Liver (tissue), 8 donors: ENCODE measurements at regions not wholly inside any gene's neighbourhood (a gene's known extent, or its start where the extent isn't known, plus 50 kb on each side); places are given as distances from the start of the nearest gene placed in this dataset.

Experiments
- DNase-seq: peaks from one replicate; pipeline ENCODE4 v3.0.0-alpha.2; 2017; ENCODE audit warnings: low spot score
- H3K27ac ChIP-seq, 2 donors: one replicate each; pipeline ENCODE4 v1.7.0; 2013; ENCODE audit warnings: inconsistent platforms in 2 of 2, low read length in 2 of 2, control low read depth in 1 of 2, low read depth in 1 of 2, mild to moderate bottlenecking in 1 of 2
- H3K27me3 ChIP-seq, 4 donors: one replicate each; pipeline versions ENCODE4 v1.6.1 to v1.7.0; 2013; ENCODE audit warnings: low read length in 3 of 4, inconsistent platforms in 1 of 4, mild to moderate bottlenecking in 1 of 4, moderate library complexity in 1 of 4; ENCODE audit not compliant: control insufficient read depth in 4 of 4, insufficient read depth in 4 of 4
- H3K36me3 ChIP-seq, 4 donors: one replicate each; pipeline versions ENCODE4 v1.6.1 to v1.7.0; 2013; ENCODE audit warnings: low read length in 3 of 4, mild to moderate bottlenecking in 3 of 4, low read depth in 1 of 4, moderate library complexity in 1 of 4; ENCODE audit not compliant: control insufficient read depth in 4 of 4, insufficient read depth in 3 of 4
- H3K4me1 ChIP-seq, 4 donors: one replicate each; pipeline versions ENCODE4 v1.6.1 to v1.7.0; 2013; ENCODE audit warnings: low read length in 3 of 4, mild to moderate bottlenecking in 3 of 4, moderate library complexity in 1 of 4; ENCODE audit not compliant: control insufficient read depth in 4 of 4, insufficient read depth in 4 of 4
- H3K4me3 ChIP-seq, 3 donors: one replicate each; pipeline versions ENCODE4 v1.6.1 to v1.7.0; 2013; ENCODE audit warnings: low read length in 3 of 3, control low read depth in 1 of 3, low read depth in 1 of 3, mild to moderate bottlenecking in 1 of 3
- H3K9ac ChIP-seq, 2 donors: one replicate each; pipeline ENCODE4 v1.7.0; 2013; ENCODE audit warnings: low read length in 2 of 2, mild to moderate bottlenecking in 2 of 2, moderate library complexity in 2 of 2, control low read depth in 1 of 2, low read depth in 1 of 2
- H3K9me3 ChIP-seq, 4 donors: one replicate each; pipeline versions ENCODE4 v1.6.1 to v1.7.0; 2013; ENCODE audit warnings: low read length in 3 of 4; ENCODE audit not compliant: control insufficient read depth in 4 of 4
- EGR1 ChIP-seq, 2 donors: IDR thresholded peaks; 2 replicates each; pipeline ENCODE4 v1.6.1; 2016 to 2018; ENCODE audit warnings: antibody characterized with exemption in 2 of 2, low read depth in 2 of 2
- FOXA1 ChIP-seq: IDR thresholded peaks from 2 replicates; pipeline ENCODE4 v1.6.1; 2016; ENCODE audit warnings: antibody characterized with exemption
- FOXA2 ChIP-seq: IDR thresholded peaks from 2 replicates; pipeline ENCODE4 v1.6.1; 2016; ENCODE audit warnings: antibody characterized with exemption
- GABPA ChIP-seq, 2 donors: IDR thresholded peaks in 1 of 2; conservative IDR thresholded peaks in 1 of 2; 2 replicates each; pipeline ENCODE4 v1.6.1; 2016; ENCODE audit warnings: antibody characterized with exemption in 2 of 2, mild to moderate bottlenecking in 1 of 2, moderate library complexity in 1 of 2
- HNF4A ChIP-seq, 2 donors: conservative IDR thresholded peaks; 2 replicates each; pipeline ENCODE4 v1.6.1; 2016; ENCODE audit warnings: antibody characterized with exemption in 2 of 2, mild to moderate bottlenecking in 2 of 2
- HNF4G ChIP-seq: IDR thresholded peaks from 2 replicates; pipeline ENCODE4 v1.6.1; 2016; ENCODE audit warnings: antibody characterized with exemption
- JUND ChIP-seq, 2 donors: IDR thresholded peaks; 2 replicates each; pipeline ENCODE4 v1.6.1; 2016; ENCODE audit warnings: antibody characterized with exemption in 2 of 2
- NR2F2 ChIP-seq: IDR thresholded peaks from 2 replicates; pipeline ENCODE4 v1.6.1; 2016; ENCODE audit warnings: antibody characterized with exemption
- RAD21 ChIP-seq, 2 donors: IDR thresholded peaks; 2 replicates each; pipeline ENCODE4 v1.6.1; 2016; ENCODE audit warnings: antibody characterized with exemption in 2 of 2, mild to moderate bottlenecking in 2 of 2
- RXRA ChIP-seq, 2 donors: IDR thresholded peaks; 2 replicates each; pipeline ENCODE4 v1.6.1; 2017 to 2018; ENCODE audit warnings: antibody characterized with exemption in 2 of 2, mild to moderate bottlenecking in 1 of 2
- SP1 ChIP-seq: IDR thresholded peaks from 2 replicates; pipeline ENCODE4 v1.6.1; 2018; ENCODE audit warnings: antibody characterized with exemption, mild to moderate bottlenecking
- TAF1 ChIP-seq: conservative IDR thresholded peaks from 2 replicates; pipeline ENCODE4 v1.6.1; 2016; ENCODE audit warnings: antibody characterized with exemption, mild to moderate bottlenecking
- YY1 ChIP-seq: IDR thresholded peaks from 2 replicates; pipeline ENCODE4 v1.6.1; 2016; ENCODE audit warnings: antibody characterized with exemption, mild to moderate bottlenecking
- WGBS: extraction: QIAGEN DNeasy Blood & Tissue Kit; methylation state at CpG from one replicate; pipeline ENCODE4 v1.1.7; 2013; 5-methylcytosine and 5-hydroxymethylcytosine counted together
- TF ChIP-seq, protein P1 (sequence below): IDR thresholded peaks from 2 replicates; pipeline ENCODE4 v1.6.1; 2016; ENCODE audit warnings: antibody characterized with exemption, mild to moderate bottlenecking
- TF ChIP-seq, protein P2 (sequence below): IDR thresholded peaks from 2 replicates; pipeline ENCODE4 v1.6.1; 2016; ENCODE audit warnings: antibody characterized with exemption
- TF ChIP-seq, protein P3 (sequence below): fragments of 150-350 bp; IDR thresholded peaks from 2 replicates; pipeline ENCODE4 v1.5.1; 2017; ENCODE audit warnings: improper control_type of control experiment, low read depth, low read length; ENCODE audit not compliant: missing input control
- TF ChIP-seq, protein P4 (sequence below): IDR thresholded peaks from 2 replicates; pipeline ENCODE4 v1.6.1; 2016; ENCODE audit warnings: antibody characterized with exemption
- TF ChIP-seq, protein P5 (sequence below): IDR thresholded peaks from 2 replicates; pipeline ENCODE4 v1.6.1; 2016; ENCODE audit warnings: antibody characterized with exemption
- donor health status: healthy.
- donor health status: healthy.
- donor health status: healthy.
- donor health status: healthy.
- donor health status: healthy.

DNA sequence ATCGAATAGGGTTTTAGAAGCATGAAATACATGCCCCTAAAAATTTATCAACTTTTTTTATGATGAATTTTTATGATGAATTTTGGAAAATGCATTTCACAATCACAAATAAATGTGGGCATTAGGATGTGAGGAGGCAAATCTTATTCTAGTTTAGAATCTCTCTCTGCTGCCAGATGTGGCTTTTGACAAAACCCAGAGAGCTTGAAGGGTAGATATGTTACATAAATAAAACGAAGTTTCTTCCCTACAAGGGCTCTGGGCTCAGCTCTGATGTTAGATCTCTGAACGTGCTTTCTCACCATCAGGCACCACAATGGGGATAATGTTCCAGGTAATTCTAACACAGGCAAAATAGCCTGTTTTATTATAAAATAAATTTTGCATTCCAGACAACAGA, 102.3 kb upstream of the ADAMTSL1 start:
- TF ChIP-seq NR2F2: no peak
- no peak for TF ChIP-seq RXRA (IDR thresholded peaks at IDR 0.05)
- TF ChIP-seq, protein P1, sequence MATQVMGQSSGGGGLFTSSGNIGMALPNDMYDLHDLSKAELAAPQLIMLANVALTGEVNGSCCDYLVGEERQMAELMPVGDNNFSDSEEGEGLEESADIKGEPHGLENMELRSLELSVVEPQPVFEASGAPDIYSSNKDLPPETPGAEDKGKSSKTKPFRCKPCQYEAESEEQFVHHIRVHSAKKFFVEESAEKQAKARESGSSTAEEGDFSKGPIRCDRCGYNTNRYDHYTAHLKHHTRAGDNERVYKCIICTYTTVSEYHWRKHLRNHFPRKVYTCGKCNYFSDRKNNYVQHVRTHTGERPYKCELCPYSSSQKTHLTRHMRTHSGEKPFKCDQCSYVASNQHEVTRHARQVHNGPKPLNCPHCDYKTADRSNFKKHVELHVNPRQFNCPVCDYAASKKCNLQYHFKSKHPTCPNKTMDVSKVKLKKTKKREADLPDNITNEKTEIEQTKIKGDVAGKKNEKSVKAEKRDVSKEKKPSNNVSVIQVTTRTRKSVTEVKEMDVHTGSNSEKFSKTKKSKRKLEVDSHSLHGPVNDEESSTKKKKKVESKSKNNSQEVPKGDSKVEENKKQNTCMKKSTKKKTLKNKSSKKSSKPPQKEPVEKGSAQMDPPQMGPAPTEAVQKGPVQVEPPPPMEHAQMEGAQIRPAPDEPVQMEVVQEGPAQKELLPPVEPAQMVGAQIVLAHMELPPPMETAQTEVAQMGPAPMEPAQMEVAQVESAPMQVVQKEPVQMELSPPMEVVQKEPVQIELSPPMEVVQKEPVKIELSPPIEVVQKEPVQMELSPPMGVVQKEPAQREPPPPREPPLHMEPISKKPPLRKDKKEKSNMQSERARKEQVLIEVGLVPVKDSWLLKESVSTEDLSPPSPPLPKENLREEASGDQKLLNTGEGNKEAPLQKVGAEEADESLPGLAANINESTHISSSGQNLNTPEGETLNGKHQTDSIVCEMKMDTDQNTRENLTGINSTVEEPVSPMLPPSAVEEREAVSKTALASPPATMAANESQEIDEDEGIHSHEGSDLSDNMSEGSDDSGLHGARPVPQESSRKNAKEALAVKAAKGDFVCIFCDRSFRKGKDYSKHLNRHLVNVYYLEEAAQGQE: no peak
- TF ChIP-seq EGR1 (IDR thresholded peaks at IDR 0.05; ENCODE audit: low read depth in 2 of 2): no peak
- TF ChIP-seq JUND (IDR thresholded peaks at IDR 0.05): no peak
- TF ChIP-seq, protein P2, sequence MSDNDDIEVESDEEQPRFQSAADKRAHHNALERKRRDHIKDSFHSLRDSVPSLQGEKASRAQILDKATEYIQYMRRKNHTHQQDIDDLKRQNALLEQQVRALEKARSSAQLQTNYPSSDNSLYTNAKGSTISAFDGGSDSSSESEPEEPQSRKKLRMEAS: no peak
- TF ChIP-seq HNF4G: no peak
- no peak for TF ChIP-seq TAF1
- TF ChIP-seq GABPA (IDR thresholded peaks at IDR 0.05 in 1 of 2, conservative IDR thresholded peaks at IDR 0.05 in 1 of 2): no peak
- TF ChIP-seq FOXA2: no peak
- TF ChIP-seq SP1: no peak
- TF ChIP-seq, protein P3, sequence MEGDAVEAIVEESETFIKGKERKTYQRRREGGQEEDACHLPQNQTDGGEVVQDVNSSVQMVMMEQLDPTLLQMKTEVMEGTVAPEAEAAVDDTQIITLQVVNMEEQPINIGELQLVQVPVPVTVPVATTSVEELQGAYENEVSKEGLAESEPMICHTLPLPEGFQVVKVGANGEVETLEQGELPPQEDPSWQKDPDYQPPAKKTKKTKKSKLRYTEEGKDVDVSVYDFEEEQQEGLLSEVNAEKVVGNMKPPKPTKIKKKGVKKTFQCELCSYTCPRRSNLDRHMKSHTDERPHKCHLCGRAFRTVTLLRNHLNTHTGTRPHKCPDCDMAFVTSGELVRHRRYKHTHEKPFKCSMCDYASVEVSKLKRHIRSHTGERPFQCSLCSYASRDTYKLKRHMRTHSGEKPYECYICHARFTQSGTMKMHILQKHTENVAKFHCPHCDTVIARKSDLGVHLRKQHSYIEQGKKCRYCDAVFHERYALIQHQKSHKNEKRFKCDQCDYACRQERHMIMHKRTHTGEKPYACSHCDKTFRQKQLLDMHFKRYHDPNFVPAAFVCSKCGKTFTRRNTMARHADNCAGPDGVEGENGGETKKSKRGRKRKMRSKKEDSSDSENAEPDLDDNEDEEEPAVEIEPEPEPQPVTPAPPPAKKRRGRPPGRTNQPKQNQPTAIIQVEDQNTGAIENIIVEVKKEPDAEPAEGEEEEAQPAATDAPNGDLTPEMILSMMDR: no peak
- TF ChIP-seq, protein P4, sequence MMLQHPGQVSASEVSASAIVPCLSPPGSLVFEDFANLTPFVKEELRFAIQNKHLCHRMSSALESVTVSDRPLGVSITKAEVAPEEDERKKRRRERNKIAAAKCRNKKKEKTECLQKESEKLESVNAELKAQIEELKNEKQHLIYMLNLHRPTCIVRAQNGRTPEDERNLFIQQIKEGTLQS: no peak
- TF ChIP-seq, protein P5, sequence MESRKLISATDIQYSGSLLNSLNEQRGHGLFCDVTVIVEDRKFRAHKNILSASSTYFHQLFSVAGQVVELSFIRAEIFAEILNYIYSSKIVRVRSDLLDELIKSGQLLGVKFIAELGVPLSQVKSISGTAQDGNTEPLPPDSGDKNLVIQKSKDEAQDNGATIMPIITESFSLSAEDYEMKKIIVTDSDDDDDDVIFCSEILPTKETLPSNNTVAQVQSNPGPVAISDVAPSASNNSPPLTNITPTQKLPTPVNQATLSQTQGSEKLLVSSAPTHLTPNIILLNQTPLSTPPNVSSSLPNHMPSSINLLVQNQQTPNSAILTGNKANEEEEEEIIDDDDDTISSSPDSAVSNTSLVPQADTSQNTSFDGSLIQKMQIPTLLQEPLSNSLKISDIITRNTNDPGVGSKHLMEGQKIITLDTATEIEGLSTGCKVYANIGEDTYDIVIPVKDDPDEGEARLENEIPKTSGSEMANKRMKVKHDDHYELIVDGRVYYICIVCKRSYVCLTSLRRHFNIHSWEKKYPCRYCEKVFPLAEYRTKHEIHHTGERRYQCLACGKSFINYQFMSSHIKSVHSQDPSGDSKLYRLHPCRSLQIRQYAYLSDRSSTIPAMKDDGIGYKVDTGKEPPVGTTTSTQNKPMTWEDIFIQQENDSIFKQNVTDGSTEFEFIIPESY: no peak
- no peak for TF ChIP-seq RAD21 (IDR thresholded peaks at IDR 0.05)
- no peak for TF ChIP-seq FOXA1
- TF ChIP-seq YY1: no peak
- no peak for TF ChIP-seq HNF4A (conservative IDR thresholded peaks at IDR 0.05)
- no peaks in the 10 kb centered on the region for H3K9me3 ChIP-seq
- no peak overlapping the region for H3K27ac ChIP-seq
- WGBS: 54% methylated on average over 3 of the region's 3 CpGs
- H3K4me3 ChIP-seq: no peak overlapping the region
- H3K36me3 ChIP-seq: no peaks in the 10 kb centered on the region
- no peak for DNase-seq
- H3K4me1 ChIP-seq: no peaks in the 10 kb centered on the region
- no peak overlapping the region for H3K9ac ChIP-seq
- H3K27me3 ChIP-seq: no peaks in the 10 kb centered on the region
